HepG2 (cell line): ENCODE measurements at regions not wholly inside any gene's neighbourhood (a gene's known extent, or its start where the extent isn't known, plus 50 kb on each side); places are given as distances from the start of the nearest gene placed in this dataset.

ENCODE experiments used
- ATAC-seq: fragments of 200-7000 bp; cut with Tn5 transposase; 3 replicates; pipeline ENCODE4 v1.9.1; 2020; ENCODE audit warnings: mild to moderate bottlenecking, moderate library complexity
- BruUV-seq: library from RNA; stranded (reverse); fragments of 400-500 nt; replicated peaks from 2 replicates; lab custom pipeline; 2021; lab: Mats Ljungman, UMichigan
- CTCF ChIA-PET: fragments of 300-600 bp; formaldehyde crosslinking; extraction: SDS; loops from one replicate; lab custom pipeline; 2021; ENCODE audit warnings: low total read pairs, inconsistent platforms, low intra/inter-chr PET ratio; lab: Yijun Ruan, JAX
- POLR2A ChIA-PET: fragments of 350-600 bp; sonication (Branson Sonifier 250); formaldehyde crosslinking; loops from one replicate; lab custom pipeline; 2020; ENCODE audit warnings: antibody characterized with exemption, inconsistent platforms; lab: Yijun Ruan, JAX
- DNase-seq: peaks from one replicate; pipeline ENCODE4 v3.0.0-alpha.2; 2015; ENCODE audit warnings: low spot score
- FAIRE-seq: peaks from 3 replicates; lab custom pipeline; 2011; peaks lifted over from hg19 to GRCh38; lab: Jason Lieb, UNC
- H2AFZ ChIP-seq: one replicate; pipeline ENCODE4 v1.6.1; 2011; ENCODE audit warnings: low read length, inconsistent platforms
- H3K27ac ChIP-seq: fragments of 300-600 bp; 3 replicates; pipeline ENCODE4 v1.8.0; 2011; ENCODE audit warnings: mixed run types, mild to moderate bottlenecking, mixed read lengths, low read length, inconsistent platforms; ENCODE audit not compliant: insufficient read depth; ENCODE audit errors: extremely low read length
- H3K27me3 ChIP-seq, 2 experiments: fragments of 200-600 bp in 1 of 2; 2 replicates in 1 of 2; 3 replicates in 1 of 2; pipeline versions ENCODE4 v1.6.0 to v1.8.0; 2011; ENCODE audit warnings: low read length in 2 of 2, mild to moderate bottlenecking in 2 of 2, moderate library complexity in 2 of 2, inconsistent platforms in 1 of 2; ENCODE audit not compliant: insufficient read depth in 2 of 2, control insufficient read depth in 1 of 2
- H3K36me3 ChIP-seq, 2 experiments: fragments of 200-600 bp in 1 of 2; replicated peaks in 1 of 2; 2 replicates in 1 of 2; 3 replicates in 1 of 2; pipeline versions ENCODE4 v1.5.1 to v1.8.0; 2011; ENCODE audit warnings: low read length in 2 of 2, inconsistent platforms in 1 of 2; ENCODE audit not compliant: insufficient read depth in 2 of 2, control insufficient read depth in 1 of 2
- H3K4me1 ChIP-seq: 2 replicates; pipeline ENCODE4 v1.5.1; 2012; ENCODE audit warnings: low read length, inconsistent platforms; ENCODE audit not compliant: insufficient read depth
- H3K4me2 ChIP-seq: 2 replicates; pipeline ENCODE4 v1.6.0; 2011; ENCODE audit warnings: low read depth, low read length, inconsistent platforms
- H3K4me3 ChIP-seq, 3 experiments: fragments of 200-600 bp in 1 of 3; sonication (generic), shearing (Covaris generic) in 1 of 3; replicated peaks in 1 of 3; 2 replicates each; pipeline ENCODE4 v1.5.1; 2011 to 2016; ENCODE audit warnings: low read length in 3 of 3, inconsistent platforms in 2 of 3, low read depth in 2 of 3, mild to moderate bottlenecking in 2 of 3, control low read depth in 1 of 3, mixed read lengths in 1 of 3; ENCODE audit not compliant: insufficient read depth in 1 of 3
- H3K79me2 ChIP-seq: one replicate; pipeline ENCODE4 v1.6.1; 2011; ENCODE audit warnings: low read length, inconsistent platforms; ENCODE audit not compliant: insufficient read depth
- H3K9ac ChIP-seq: 2 replicates; pipeline ENCODE4 v1.6.0; 2011; ENCODE audit warnings: mild to moderate bottlenecking, low read depth, low read length, inconsistent platforms; ENCODE audit not compliant: insufficient read depth
- H3K9me3 ChIP-seq: 2 replicates; pipeline ENCODE4 v1.5.1; 2012; ENCODE audit warnings: mild to moderate bottlenecking, low read length
- H4K20me1 ChIP-seq: 2 replicates; pipeline ENCODE4 v1.6.0; 2011; ENCODE audit warnings: inconsistent platforms, mild to moderate bottlenecking, low read length, moderate library complexity; ENCODE audit not compliant: insufficient read depth
- HNRNPK ChIP-seq: fragments of 200-400 bp; formaldehyde crosslinking; IDR thresholded peaks from 2 replicates; pipeline ENCODE4 v1.6.1; 2018; ENCODE audit warnings: low read length, low read depth, moderate library complexity, mild to moderate bottlenecking; ENCODE audit not compliant: poor library complexity, severe bottlenecking
- ISX ChIP-seq: sonication (generic); formaldehyde crosslinking; conservative IDR thresholded peaks from 2 replicates; pipeline ENCODE4 v1.5.0; 2020; ENCODE audit warnings: missing genetic modification reagents
- MIXL1 ChIP-seq: IDR thresholded peaks from 2 replicates; pipeline ENCODE4 v1.6.1; 2016
- NR0B2 ChIP-seq: sonication (generic); formaldehyde crosslinking; IDR thresholded peaks from 2 replicates; pipeline ENCODE4 v1.4.0; 2020; ENCODE audit warnings: mild to moderate bottlenecking, missing genetic modification reagents
- TBL1XR1 ChIP-seq: fragments of 150-350 bp; IDR thresholded peaks from 2 replicates; pipeline ENCODE4 v1.6.1; 2014; ENCODE audit warnings: borderline replicate concordance, low read length; ENCODE audit not compliant: partially characterized antibody
- ZNF232 ChIP-seq: sonication (generic); formaldehyde crosslinking; IDR thresholded peaks from 2 replicates; pipeline ENCODE4 v1.4.0; 2020; ENCODE audit warnings: missing genetic modification reagents, borderline replicate concordance
- ZNF367 ChIP-seq: sonication (generic); formaldehyde crosslinking; IDR thresholded peaks from 2 replicates; pipeline ENCODE4 v1.4.0; 2020; ENCODE audit warnings: missing genetic modification reagents, borderline replicate concordance
- ZNF552 ChIP-seq: sonication (generic); formaldehyde crosslinking; IDR thresholded peaks from 2 replicates; pipeline ENCODE4 v1.9.0; 2022; ENCODE audit warnings: missing genetic modification reagents, mild to moderate bottlenecking, borderline replicate concordance
- WGBS: methylation state at CpG from one replicate; pipeline ENCODE4 v1.1.6; 2017; ENCODE audit warnings: low lambda C conversion rate; 5-methylcytosine and 5-hydroxymethylcytosine counted together
- in situ Hi-C: cut with HindIII; loops from 2 replicates; pipeline ENCODE4 v1.10.0; 2017; ENCODE audit warnings: low pct_unique_long_range_greater_than_20kb; ENCODE audit not compliant: extremely low pct_ligation_motif_present
- intact Hi-C: fragments of 100-400 bp; cut with micrococcal nuclease; formaldehyde crosslinking; loops from one replicate; pipeline ENCODE4 v1.10.0; 2022; ENCODE audit not compliant: unreplicated experiment
- TF ChIP-seq, protein P1 (sequence below): sonication (generic); formaldehyde crosslinking; IDR thresholded peaks from 2 replicates; pipeline ENCODE4 v1.5.1; 2020; ENCODE audit warnings: mild to moderate bottlenecking, missing genetic modification reagents
- TF ChIP-seq, protein P2 (sequence below): sonication (generic); formaldehyde crosslinking; IDR thresholded peaks from 2 replicates; pipeline ENCODE4 v1.5.0; 2020; ENCODE audit warnings: missing genetic modification reagents

DNA sequence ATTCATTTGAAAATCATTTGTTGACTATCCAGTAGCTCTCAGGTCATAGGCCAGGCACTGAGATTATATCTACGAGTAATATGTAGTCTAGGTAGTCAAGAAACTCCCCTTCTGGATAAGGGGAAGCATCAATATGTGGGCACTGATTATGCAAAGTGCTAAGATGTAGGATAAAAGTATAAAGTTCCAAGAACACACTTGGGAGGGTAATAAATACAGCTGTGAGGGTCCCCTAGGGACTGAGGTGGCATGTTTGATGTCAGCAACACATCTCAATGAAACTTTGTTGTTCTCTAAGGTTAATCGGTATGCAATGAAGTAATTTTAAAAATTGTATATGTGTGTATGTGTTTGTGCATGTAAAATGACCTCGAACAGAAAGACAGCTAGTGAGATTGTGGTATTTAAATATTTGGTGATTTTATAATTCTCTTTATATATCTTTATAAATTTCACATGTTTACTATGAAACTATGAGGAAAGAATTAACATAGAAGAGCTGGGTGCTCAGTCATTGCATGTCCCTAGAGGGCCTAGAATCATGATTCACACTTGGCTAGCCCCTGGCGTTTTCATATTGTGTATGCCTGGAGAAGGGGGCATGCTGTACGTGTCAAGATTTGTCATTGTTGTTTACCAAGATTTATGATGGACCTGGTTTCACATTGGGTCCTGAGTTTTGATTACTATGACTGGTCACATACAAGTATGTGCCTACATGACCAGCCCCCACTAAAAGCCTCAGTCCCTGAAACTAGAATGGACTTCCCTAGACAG is 140.1 kb upstream of the DUSP10 start:
- H3K9ac ChIP-seq, result no peak overlapping the region
- ChIA-PET POLR2A (no interaction called here), CTCF (no interaction called here)
- ATAC-seq (no peak), FAIRE-seq (no peak), DNase-seq (no peak)
- 0% methylated on average over 5 of the region's 5 CpGs for WGBS
- TF ChIP-seq MIXL1 (CRISPR knock-in tag) (no peak), ISX (no peak), HNRNPK (no peak), ZNF552 (no peak), ZNF232 (CRISPR knock-in tag) (no peak), ZNF367 (CRISPR knock-in tag) (no peak), TBL1XR1 (no peak), NR0B2 (CRISPR knock-in tag) (no peak)
- TF ChIP-seq, protein P1, sequence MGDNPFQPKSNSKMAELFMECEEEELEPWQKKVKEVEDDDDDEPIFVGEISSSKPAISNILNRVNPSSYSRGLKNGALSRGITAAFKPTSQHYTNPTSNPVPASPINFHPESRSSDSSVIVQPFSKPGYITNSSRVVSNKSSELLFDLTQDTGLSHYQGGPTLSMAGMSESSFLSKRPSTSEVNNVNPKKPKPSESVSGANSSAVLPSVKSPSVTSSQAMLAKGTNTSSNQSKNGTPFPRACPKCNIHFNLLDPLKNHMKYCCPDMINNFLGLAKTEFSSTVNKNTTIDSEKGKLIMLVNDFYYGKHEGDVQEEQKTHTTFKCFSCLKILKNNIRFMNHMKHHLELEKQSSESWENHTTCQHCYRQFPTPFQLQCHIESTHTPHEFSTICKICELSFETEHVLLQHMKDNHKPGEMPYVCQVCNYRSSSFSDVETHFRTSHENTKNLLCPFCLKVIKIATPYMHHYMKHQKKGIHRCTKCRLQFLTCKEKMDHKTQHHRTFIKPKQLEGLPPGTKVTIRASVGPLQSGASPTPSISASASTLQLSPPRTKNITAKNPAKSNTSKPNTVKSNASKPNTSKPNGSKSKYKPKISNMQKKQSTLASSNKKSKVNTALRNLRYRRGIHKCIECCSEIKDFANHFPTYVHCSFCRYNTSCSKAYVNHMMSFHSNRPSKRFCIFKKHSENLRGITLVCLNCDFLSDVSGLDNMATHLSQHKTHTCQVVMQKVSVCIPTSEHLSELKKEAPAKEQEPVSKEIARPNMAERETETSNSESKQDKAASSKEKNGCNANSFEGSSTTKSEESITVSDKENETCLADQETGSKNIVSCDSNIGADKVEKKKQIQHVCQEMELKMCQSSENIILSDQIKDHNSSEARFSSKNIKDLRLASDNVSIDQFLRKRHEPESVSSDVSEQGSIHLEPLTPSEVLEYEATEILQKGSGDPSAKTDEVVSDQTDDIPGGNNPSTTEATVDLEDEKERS, result no peak
- TF ChIP-seq, protein P2, sequence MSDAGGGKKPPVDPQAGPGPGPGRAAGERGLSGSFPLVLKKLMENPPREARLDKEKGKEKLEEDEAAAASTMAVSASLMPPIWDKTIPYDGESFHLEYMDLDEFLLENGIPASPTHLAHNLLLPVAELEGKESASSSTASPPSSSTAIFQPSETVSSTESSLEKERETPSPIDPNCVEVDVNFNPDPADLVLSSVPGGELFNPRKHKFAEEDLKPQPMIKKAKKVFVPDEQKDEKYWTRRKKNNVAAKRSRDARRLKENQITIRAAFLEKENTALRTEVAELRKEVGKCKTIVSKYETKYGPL (CRISPR knock-in tag), result no peak
- no peaks in the 10 kb centered on the region for H3K36me3 ChIP-seq
- H3K79me2 ChIP-seq, result no peaks in the 10 kb centered on the region
- H3K4me1 ChIP-seq, result no peaks in the 10 kb centered on the region
- H3K4me2 ChIP-seq, result no peak overlapping the region
- no peak overlapping the region for H2AFZ ChIP-seq
- no peak overlapping the region for H3K4me3 ChIP-seq
- no peaks in the 10 kb centered on the region for H4K20me1 ChIP-seq
- BruUV-seq, result no TSS peak
- H3K27ac ChIP-seq, result no peak overlapping the region
- H3K27me3 ChIP-seq, result no peaks in the 10 kb centered on the region
- intact Hi-C loops (no loop called here), in situ Hi-C loops (no loop called here)
- H3K9me3 ChIP-seq, result no peaks in the 10 kb centered on the region
